ENCODE measurements at regions not wholly inside any gene's neighbourhood (a gene's known extent, or its start where the extent isn't known, plus 50 kb on each side); places are given as distances from the start of the nearest gene placed in this dataset.

GRCh38 chr12:25827747-25828146, 130.7 kb upstream of the RASSF8 start:
- no peak for TF ChIP-seq EP300 (conservative IDR thresholded peaks at IDR 0.05; ENCODE audit: poor library complexity, severe bottlenecking)
- no peak for TF ChIP-seq CTCF (IDR thresholded peaks at IDR 0.05; ENCODE audit: poor library complexity, severe bottlenecking)
- TF ChIP-seq EZH2 (IDR thresholded peaks at IDR 0.05; ENCODE audit: borderline replicate concordance, insufficient read depth, low read length, poor library complexity, severe bottlenecking): no peak
- TF ChIP-seq POLR2AphosphoS5 (IDR thresholded peaks at IDR 0.05): no peak
- no peak for TF ChIP-seq REST (IDR thresholded peaks at IDR 0.05; ENCODE audit: borderline replicate concordance)
- TF ChIP-seq TAF1 (IDR thresholded peaks at IDR 0.05; ENCODE audit: low read depth): no peak
- TF ChIP-seq SMC3 (conservative IDR thresholded peaks at IDR 0.05; ENCODE audit: poor library complexity): no peak
- TF ChIP-seq RAD21 (conservative IDR thresholded peaks at IDR 0.05): no peak
- TF ChIP-seq MXI1 (conservative IDR thresholded peaks at IDR 0.05; ENCODE audit: poor library complexity, severe bottlenecking): no peak

Data from neural cell (in vitro differentiated cells).